PC-9 (cell line): ENCODE measurements at regions not wholly inside any gene's neighbourhood (a gene's known extent, or its start where the extent isn't known, plus 50 kb on each side); places are given as distances from the start of the nearest gene placed in this dataset.

Experiments used
- EZH2 ChIP-seq: fragments of 200-600 bp; sonication (generic); IDR thresholded peaks from 2 replicates; pipeline ENCODE4 v1.8.0; 2017; ENCODE audit warnings: antibody characterized with exemption, low read depth
- TF ChIP-seq, protein P1 (sequence below): fragments of 200-600 bp; sonication (generic); conservative IDR thresholded peaks from 2 replicates; pipeline ENCODE4 v1.6.1; 2017; ENCODE audit warnings: mixed run types, antibody characterized with exemption, mild to moderate bottlenecking, moderate library complexity

DNA sequence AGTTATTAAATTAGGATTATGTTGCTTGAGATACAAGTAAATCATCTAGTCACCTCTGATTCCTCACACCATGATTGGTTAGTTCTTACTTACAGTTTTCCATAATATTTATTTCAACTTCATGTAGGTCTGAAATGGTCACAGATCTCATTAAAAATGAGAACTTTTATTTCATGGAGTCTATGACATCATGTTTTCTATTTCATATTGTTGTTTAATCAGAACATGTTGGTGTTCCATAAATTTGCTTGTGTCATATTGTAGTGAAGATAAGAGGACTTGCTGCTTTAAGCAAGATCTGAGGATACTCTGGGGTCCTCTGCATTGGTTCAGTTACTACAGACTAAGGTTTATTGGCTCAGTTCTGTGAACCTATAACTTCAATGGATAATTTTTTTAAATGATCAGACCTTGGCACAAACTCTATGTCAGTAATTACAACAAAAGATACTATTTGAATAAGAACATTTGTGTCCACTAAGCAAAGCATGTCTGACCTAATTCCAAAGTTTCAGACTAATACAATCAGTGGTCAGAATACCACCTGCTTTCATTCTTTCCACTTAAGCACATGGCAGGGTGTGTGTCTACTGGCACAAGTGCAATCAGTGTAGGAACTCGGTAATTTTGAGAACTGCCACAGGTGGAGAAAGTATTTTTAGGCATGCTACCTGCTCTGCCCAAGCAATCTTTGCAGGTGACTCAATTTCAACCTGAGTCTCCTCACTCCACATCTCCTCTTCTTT is 68.5 kb downstream of the CCDC71L start:
- TF ChIP-seq, protein P1, sequence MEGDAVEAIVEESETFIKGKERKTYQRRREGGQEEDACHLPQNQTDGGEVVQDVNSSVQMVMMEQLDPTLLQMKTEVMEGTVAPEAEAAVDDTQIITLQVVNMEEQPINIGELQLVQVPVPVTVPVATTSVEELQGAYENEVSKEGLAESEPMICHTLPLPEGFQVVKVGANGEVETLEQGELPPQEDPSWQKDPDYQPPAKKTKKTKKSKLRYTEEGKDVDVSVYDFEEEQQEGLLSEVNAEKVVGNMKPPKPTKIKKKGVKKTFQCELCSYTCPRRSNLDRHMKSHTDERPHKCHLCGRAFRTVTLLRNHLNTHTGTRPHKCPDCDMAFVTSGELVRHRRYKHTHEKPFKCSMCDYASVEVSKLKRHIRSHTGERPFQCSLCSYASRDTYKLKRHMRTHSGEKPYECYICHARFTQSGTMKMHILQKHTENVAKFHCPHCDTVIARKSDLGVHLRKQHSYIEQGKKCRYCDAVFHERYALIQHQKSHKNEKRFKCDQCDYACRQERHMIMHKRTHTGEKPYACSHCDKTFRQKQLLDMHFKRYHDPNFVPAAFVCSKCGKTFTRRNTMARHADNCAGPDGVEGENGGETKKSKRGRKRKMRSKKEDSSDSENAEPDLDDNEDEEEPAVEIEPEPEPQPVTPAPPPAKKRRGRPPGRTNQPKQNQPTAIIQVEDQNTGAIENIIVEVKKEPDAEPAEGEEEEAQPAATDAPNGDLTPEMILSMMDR = no peak
- TF ChIP-seq EZH2 = no peak
